ENCODE measurements at regions not wholly inside any gene's neighbourhood (a gene's known extent, or its start where the extent isn't known, plus 50 kb on each side); places are given as distances from the start of the nearest gene placed in this dataset.

GRCh38 chr10:33509231-33509831, 174.9 kb upstream of the NRP1 start:
- Histone ChIP-seq H3K4me1 (peaks cover 6% of the 10 kb centered on the region; the same call in 1 of the 2 replicates), H4K20me1 (no peaks in the 10 kb centered on the region), H3K36me3 (no peaks in the 10 kb centered on the region), H3K9ac (no peak overlapping the region), H3K27ac (no peak overlapping the region), H3K27me3 (no peaks in the 10 kb centered on the region), H3K4me3 (no peak overlapping the region), H3K4me2 (no peak overlapping the region), H3K9me3 (no peaks in the 10 kb centered on the region)
- no peak for TF ChIP-seq Cebpa-rat (IDR thresholded peaks at IDR 0.05)

- H3K27me3 ChIP-seq, result no peaks in the 10 kb centered on the region
- peaks cover 6% of the 10 kb centered on the region; the same call in 1 of the 2 replicates for H3K4me1 ChIP-seq
- no peaks in the 10 kb centered on the region for H3K9me3 ChIP-seq
- no peaks in the 10 kb centered on the region for H3K36me3 ChIP-seq
- H4K20me1 ChIP-seq, result no peaks in the 10 kb centered on the region
- H3K27ac ChIP-seq, result no peak overlapping the region
- no peak overlapping the region for H3K4me2 ChIP-seq
- no peak overlapping the region for H3K9ac ChIP-seq
- no peak overlapping the region for H3K4me3 ChIP-seq
- no peak for TF ChIP-seq Cebpa-rat (IDR thresholded peaks at IDR 0.05)
These were observed 173.4 kb upstream of the NRP1 start for GRCh38 chr10:33507662-33508425.

DNA sequence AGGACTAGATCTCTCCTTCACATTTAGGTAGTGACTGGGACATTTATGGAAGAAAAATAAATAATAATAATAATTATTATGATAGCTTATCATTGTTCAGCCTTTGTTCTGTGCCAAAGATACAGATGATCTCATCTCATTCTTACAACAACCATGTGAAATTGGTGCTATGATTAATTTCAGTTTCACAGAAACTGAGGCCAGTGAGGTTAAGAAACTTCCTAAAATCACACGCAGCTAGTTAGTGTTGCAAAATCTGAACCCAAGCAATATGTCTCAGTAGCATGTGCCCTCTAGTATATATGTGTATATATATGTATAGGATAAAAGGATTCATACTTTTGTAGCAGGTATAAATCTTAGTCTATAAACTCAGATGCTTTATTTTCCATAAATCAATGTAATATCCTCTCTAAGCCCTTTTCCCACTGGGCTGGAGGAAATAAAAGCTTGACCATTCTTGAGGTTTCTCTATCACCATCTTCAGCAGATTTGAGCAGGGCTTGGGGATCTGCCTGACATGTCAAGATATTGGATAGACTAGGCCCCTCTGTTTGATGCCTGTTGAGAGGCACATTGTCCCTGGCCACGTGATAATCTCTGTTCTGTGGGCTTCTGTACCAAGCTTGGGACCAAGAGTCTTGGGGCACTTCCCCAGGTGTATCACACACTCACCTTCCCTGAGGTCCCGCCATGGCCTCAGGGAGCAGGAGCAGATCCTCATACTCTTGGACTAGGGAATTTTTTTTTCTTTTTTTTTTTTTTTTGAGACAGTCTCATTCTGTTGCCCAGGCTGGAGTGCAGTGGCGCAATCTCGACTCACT, 172.6 kb upstream of the NRP1 start:
- TF ChIP-seq Cebpa-rat (IDR thresholded peaks at IDR 0.05), result no peak
- no peaks in the 10 kb centered on the region for H3K27me3 ChIP-seq
- no peaks in the 10 kb centered on the region for H4K20me1 ChIP-seq
- no peak overlapping the region for H3K27ac ChIP-seq
- H3K36me3 ChIP-seq, result no peaks in the 10 kb centered on the region
- H3K9ac ChIP-seq, result no peak overlapping the region
- H3K4me2 ChIP-seq, result no peak overlapping the region
- peaks cover 6% of the 10 kb centered on the region; the same call in 1 of the 2 replicates for H3K4me1 ChIP-seq
- no peaks in the 10 kb centered on the region for H3K9me3 ChIP-seq
- no peak overlapping the region for H3K4me3 ChIP-seq

DNA sequence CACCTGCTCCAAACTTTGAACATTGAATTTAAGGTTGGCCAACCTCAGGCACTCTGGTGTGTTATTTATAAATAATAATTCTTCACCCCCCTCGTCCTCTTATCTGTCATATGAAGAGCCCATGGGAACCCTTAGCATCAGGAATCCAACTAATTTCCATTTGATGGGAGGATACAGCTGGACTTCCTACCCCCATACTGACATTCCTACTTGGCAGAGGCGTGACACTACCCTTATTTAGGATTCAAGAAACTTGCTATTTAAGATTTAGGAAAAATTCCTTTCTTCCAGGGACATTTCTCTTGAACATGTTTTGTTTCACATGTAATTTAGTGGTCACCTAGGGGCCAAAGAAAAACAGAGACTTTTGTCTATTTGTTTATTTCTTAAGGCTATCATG, 171.9 kb upstream of the NRP1 start:
- Histone ChIP-seq H3K27me3 (no peaks in the 10 kb centered on the region), H3K4me2 (no peak overlapping the region), H3K36me3 (no peaks in the 10 kb centered on the region), H3K4me1 (peaks cover 6% of the 10 kb centered on the region; the same call in 1 of the 2 replicates), H3K9me3 (no peaks in the 10 kb centered on the region), H3K4me3 (no peak overlapping the region), H4K20me1 (no peaks in the 10 kb centered on the region), H3K9ac (no peak overlapping the region), H3K27ac (no peak overlapping the region)
- TF ChIP-seq Cebpa-rat (IDR thresholded peaks at IDR 0.05), result no peak

- no peak overlapping the region for H3K27ac ChIP-seq
- H4K20me1 ChIP-seq, result no peaks in the 10 kb centered on the region
- H3K36me3 ChIP-seq, result no peaks in the 10 kb centered on the region
- no peak for TF ChIP-seq Cebpa-rat (IDR thresholded peaks at IDR 0.05)
- H3K4me1 ChIP-seq, result no peaks in the 10 kb centered on the region
- no peak overlapping the region for H3K4me2 ChIP-seq
- no peaks in the 10 kb centered on the region for H3K27me3 ChIP-seq
- H3K4me3 ChIP-seq, result no peak overlapping the region
- no peak overlapping the region for H3K9ac ChIP-seq
- H3K9me3 ChIP-seq, result no peaks in the 10 kb centered on the region
These were observed 166.7 kb upstream of the NRP1 start for GRCh38 chr10:33501161-33501560.

GRCh38 chr10:33498391-33498891, 164.0 kb upstream of the NRP1 start:
- TF ChIP-seq Cebpa-rat (IDR thresholded peaks at IDR 0.05), result no peak
- H4K20me1 ChIP-seq, result no peaks in the 10 kb centered on the region
- no peaks in the 10 kb centered on the region for H3K27me3 ChIP-seq
- H3K4me1 ChIP-seq, result no peaks in the 10 kb centered on the region
- no peaks in the 10 kb centered on the region for H3K36me3 ChIP-seq
- H3K9ac ChIP-seq, result no peak overlapping the region
- H3K4me3 ChIP-seq, result no peak overlapping the region
- no peak overlapping the region for H3K4me2 ChIP-seq
- no peaks in the 10 kb centered on the region for H3K9me3 ChIP-seq
- H3K27ac ChIP-seq, result no peak overlapping the region

DNA sequence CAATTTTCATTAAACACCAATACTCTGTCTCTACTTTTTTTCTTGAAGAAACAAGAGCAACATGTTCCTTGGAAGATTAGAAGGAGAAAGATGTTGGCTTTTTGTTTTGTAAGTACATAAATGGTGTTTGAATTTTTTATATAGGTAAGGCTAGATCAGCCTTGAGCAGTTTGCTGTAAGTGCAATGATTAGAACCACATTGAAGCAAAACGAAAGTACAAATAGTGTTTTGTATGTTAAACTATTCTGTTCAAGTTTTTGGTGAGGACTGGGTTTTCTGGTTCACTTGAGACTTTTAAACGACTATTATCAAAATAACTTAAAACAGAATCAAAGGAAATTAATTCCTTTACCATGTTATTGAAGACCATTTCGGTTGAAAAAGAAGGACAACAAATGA, 162.9 kb upstream of the NRP1 start:
- TF ChIP-seq Cebpa-rat (IDR thresholded peaks at IDR 0.05), result no peak
- H3K4me2 ChIP-seq, result no peak overlapping the region

GRCh38 chr10:33496096-33496495, 161.6 kb upstream of the NRP1 start:
- Histone ChIP-seq H4K20me1 (no peaks in the 10 kb centered on the region), H3K4me3 (no peak overlapping the region), H3K9ac (no peak overlapping the region), H3K4me1 (no peaks in the 10 kb centered on the region), H3K9me3 (no peaks in the 10 kb centered on the region), H3K27ac (no peak overlapping the region), H3K36me3 (no peaks in the 10 kb centered on the region), H3K4me2 (no peak overlapping the region), H3K27me3 (no peaks in the 10 kb centered on the region)
- no peak for TF ChIP-seq Cebpa-rat (IDR thresholded peaks at IDR 0.05)

More for the DNA sequence above, 162.9 kb upstream of the NRP1 start:
- Histone ChIP-seq H3K27me3 (no peaks in the 10 kb centered on the region), H3K4me1 (no peaks in the 10 kb centered on the region), H3K27ac (no peak overlapping the region), H4K20me1 (no peaks in the 10 kb centered on the region), H3K9me3 (no peaks in the 10 kb centered on the region), H3K9ac (no peak overlapping the region), H3K4me3 (no peak overlapping the region), H3K36me3 (no peaks in the 10 kb centered on the region)

- Histone ChIP-seq H3K9ac (no peak overlapping the region), H3K27ac (no peak overlapping the region)
These were observed 160.3 kb upstream of the NRP1 start for GRCh38 chr10:33494694-33495265.

More at GRCh38 chr10:33494694-33495265, 160.3 kb upstream of the NRP1 start:
- Histone ChIP-seq H4K20me1 (no peaks in the 10 kb centered on the region), H3K36me3 (no peaks in the 10 kb centered on the region), H3K27me3 (no peaks in the 10 kb centered on the region), H3K4me3 (no peak overlapping the region), H3K4me1 (no peaks in the 10 kb centered on the region), H3K4me2 (no peak overlapping the region), H3K9me3 (no peaks in the 10 kb centered on the region)
- TF ChIP-seq Cebpa-rat (IDR thresholded peaks at IDR 0.05), result no peak
